ENCODE measurements at regions not wholly inside any gene's neighbourhood (a gene's known extent, or its start where the extent isn't known, plus 50 kb on each side); places are given as distances from the start of the nearest gene placed in this dataset.
"Not testable (repeated sequence)": the region's sequence is repeated elsewhere in the genome, so short reads cannot be mapped to it uniquely, and the experiment has no call there.

GRCh38 chr19:20271215-20271926, 104.4 kb downstream of the ZNF486 start:
- DNase-seq (ENCODE audit: low spot score), result no peak
- ChIA-PET CTCF (no interaction called here), POLR2A (ENCODE audit: low non-redundant PET) (no interaction called here)
- H3K27ac ChIP-seq, result no peak overlapping the region
- no peak for TF ChIP-seq CTCF (conservative IDR thresholded peaks at IDR 0.05; ENCODE audit: low read depth)

DNA sequence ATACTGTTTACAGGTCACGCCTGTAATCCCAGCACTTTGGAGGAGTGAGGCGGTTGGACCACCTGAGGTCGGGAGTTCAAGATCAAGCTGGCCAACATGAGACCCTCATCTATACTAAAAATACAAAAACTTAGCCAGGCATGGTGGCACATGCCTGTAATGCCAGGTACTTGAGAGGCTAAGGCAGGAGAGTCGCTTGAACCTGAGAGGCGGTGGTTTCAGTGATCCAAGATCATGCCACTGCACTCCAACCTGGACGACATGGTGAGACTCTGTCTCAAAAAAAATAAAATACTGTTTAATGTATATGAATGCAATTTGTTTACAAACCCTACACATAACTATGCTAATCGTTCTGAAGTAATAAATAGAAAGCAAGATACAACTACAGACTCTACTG, 102.4 kb downstream of the ZNF486 start:
- ChIA-PET CTCF (no interaction called here), POLR2A (ENCODE audit: low non-redundant PET) (no interaction called here)
- TF ChIP-seq CTCF (conservative IDR thresholded peaks at IDR 0.05; ENCODE audit: low read depth), result no peak
- no peak overlapping the region for H3K27ac ChIP-seq
- DNase-seq (ENCODE audit: low spot score), result no peak

- CTCF ChIA-PET; DNase-seq (ENCODE audit: low spot score); H3K27ac ChIP-seq; POLR2A ChIA-PET (ENCODE audit: low non-redundant PET): not testable (repeated sequence)
These were observed 94.5 kb downstream of the ZNF486 start for GRCh38 chr19:20261513-20261912.

- POLR2A ChIA-PET (ENCODE audit: low non-redundant PET); CTCF ChIA-PET; DNase-seq (ENCODE audit: low spot score); H3K27ac ChIP-seq: not testable (repeated sequence)
These were observed 93.7 kb downstream of the ZNF486 start for GRCh38 chr19:20260738-20261137.

GRCh38 chr19:20259615-20260014, 92.6 kb downstream of the ZNF486 start:
- ChIA-PET CTCF (interaction anchor here (0.6 kb wide), 1 partner anchor 127 kb away, joined by 5 read pairs; no protein-coding TSS in a partner anchor), POLR2A (ENCODE audit: low non-redundant PET) (no interaction called here)
- DNase-seq (ENCODE audit: low spot score), result no peak
- no peak for TF ChIP-seq CTCF (conservative IDR thresholded peaks at IDR 0.05; ENCODE audit: low read depth)
- no peak overlapping the region for H3K27ac ChIP-seq

DNA sequence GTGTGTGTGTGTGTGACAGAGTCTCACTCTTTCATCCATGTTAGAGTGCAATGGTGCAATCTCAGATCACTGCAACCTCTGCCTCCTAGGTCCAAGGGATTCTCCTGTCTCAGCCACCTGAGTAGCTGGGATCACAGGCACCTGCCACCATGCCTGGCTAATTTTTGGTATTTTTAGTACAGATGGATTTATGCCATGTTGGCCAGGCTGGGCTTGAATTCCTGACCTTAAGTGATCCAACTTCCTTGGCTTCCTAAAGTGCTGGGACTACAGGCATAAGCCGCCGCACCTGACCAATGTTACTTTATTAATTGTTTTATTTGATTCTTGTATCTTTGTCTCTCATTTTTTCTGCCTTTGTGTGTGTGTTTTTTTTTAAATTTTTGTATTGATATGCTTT, 89.6 kb downstream of the ZNF486 start:
- H3K27ac ChIP-seq, result no peak overlapping the region
- TF ChIP-seq CTCF (conservative IDR thresholded peaks at IDR 0.05; ENCODE audit: low read depth), result no peak
- no peak for DNase-seq (ENCODE audit: low spot score)
- POLR2A ChIA-PET (ENCODE audit: low non-redundant PET), result no interaction called here
- CTCF ChIA-PET, result no interaction called here

- ChIA-PET CTCF (no interaction called here), POLR2A (ENCODE audit: low non-redundant PET) (no interaction called here)
- H3K27ac ChIP-seq, result no peak overlapping the region
- DNase-seq (ENCODE audit: low spot score), result no peak
- TF ChIP-seq CTCF (conservative IDR thresholded peaks at IDR 0.05; ENCODE audit: low read depth), result no peak
These were observed 87.1 kb downstream of the ZNF486 start for GRCh38 chr19:20254121-20254520.

DNA sequence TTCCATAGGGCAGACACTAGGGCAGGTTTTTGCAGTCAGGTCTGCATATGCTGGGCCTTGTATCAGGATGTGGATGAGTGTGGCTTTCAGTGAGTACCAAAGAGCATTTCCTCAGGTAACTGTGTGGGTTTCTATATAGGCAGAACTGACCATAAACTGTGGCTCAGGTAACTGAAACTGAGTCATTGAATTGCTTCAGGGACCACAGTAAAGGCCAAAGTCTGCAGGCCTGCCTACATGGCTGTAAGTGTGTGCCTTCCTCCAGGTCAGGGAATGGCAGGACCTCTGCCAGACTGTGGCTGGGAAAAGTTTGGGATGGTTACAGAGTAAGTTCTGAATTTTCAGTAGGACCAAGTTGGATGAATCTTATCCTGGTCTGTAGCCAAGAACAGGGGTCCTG, 85.6 kb downstream of the ZNF486 start:
- no peak for TF ChIP-seq CTCF (conservative IDR thresholded peaks at IDR 0.05; ENCODE audit: low read depth)
- CTCF ChIA-PET, result no interaction called here
- no peak for DNase-seq (ENCODE audit: low spot score)
- H3K27ac ChIP-seq, result no peak overlapping the region
- POLR2A ChIA-PET (ENCODE audit: low non-redundant PET), result no interaction called here

All from RWPE1 (cell line).